Adipocyte (in vitro differentiated cells): ENCODE measurements at regions not wholly inside any gene's neighbourhood (a gene's known extent, or its start where the extent isn't known, plus 50 kb on each side); places are given as distances from the start of the nearest gene placed in this dataset.

Experiments
- DNase-seq: peaks from one replicate; pipeline ENCODE4 v3.0.0-alpha.2; 2015; ENCODE audit warnings: low read depth
- H3K27me3 ChIP-seq: replicated peaks from 2 replicates; pipeline ENCODE4 v1.7.0; 2013; ENCODE audit warnings: mild to moderate bottlenecking, low read length, moderate library complexity; ENCODE audit not compliant: control insufficient read depth, insufficient read depth
- H3K36me3 ChIP-seq: 2 replicates; pipeline ENCODE4 v1.7.0; 2013; ENCODE audit warnings: low read length, mild to moderate bottlenecking, moderate library complexity; ENCODE audit not compliant: control insufficient read depth, insufficient read depth, severe bottlenecking
- H3K4me1 ChIP-seq: 2 replicates; pipeline ENCODE4 v1.7.0; 2013; ENCODE audit warnings: mild to moderate bottlenecking, low read length, moderate library complexity; ENCODE audit not compliant: control insufficient read depth, insufficient read depth
- H3K4me3 ChIP-seq: 2 replicates; pipeline ENCODE4 v1.7.0; 2013; ENCODE audit warnings: mild to moderate bottlenecking, low read length, moderate library complexity
- H3K9ac ChIP-seq: 2 replicates; pipeline ENCODE4 v1.7.0; 2013; ENCODE audit warnings: mild to moderate bottlenecking, low read length, moderate library complexity
- H3K9me3 ChIP-seq: 2 replicates; pipeline ENCODE4 v1.7.0; 2013; ENCODE audit warnings: mild to moderate bottlenecking, low read length, moderate library complexity; ENCODE audit not compliant: control insufficient read depth

DNA sequence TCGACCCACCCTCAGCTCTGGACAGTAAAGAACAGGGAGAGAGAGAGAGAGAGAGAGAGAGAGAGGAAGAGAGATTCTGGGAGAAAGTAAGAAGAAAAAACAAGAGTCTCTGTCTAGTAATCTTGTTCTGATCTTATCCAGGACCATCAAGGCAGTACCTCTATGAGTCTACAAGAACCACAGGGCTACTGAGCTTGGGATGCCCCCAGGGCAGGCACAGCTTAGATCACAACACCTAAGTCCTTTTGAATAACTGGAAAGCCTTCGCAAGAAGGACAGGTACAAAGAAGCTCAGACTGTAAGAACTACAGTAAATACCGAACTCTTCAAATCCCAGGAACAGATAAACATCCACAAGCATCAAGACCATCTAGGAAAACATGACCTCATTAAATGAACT, 51.4 kb upstream of the SGPP2 start:
- Histone ChIP-seq H3K36me3 (no peaks in the 10 kb centered on the region), H3K27me3 (no peaks in the 10 kb centered on the region), H3K9me3 (peaks cover 11% of the 10 kb centered on the region), H3K4me1 (no peaks in the 10 kb centered on the region), H3K4me3 (no peak overlapping the region), H3K9ac (no peak overlapping the region)
- no peak for DNase-seq
